ENCODE measurements at regions not wholly inside any gene's neighbourhood (a gene's known extent, or its start where the extent isn't known, plus 50 kb on each side); places are given as distances from the start of the nearest gene placed in this dataset.

GRCh38 chr4:111127841-111128240 is 505.0 kb upstream of the PITX2 start:
- Histone ChIP-seq H3K79me1 (ENCODE audit: low read depth, low read length) (no peaks in the 10 kb centered on the region), H2BK15ac (ENCODE audit: low read length) (no peak overlapping the region), H3K4me3 (ENCODE audit: extremely low read depth in 1 of 4, insufficient read depth in 2 of 4, low read depth in 3 of 4, low read length in 4 of 4) (no peak overlapping the region), H3K9ac (replicated peaks in 1 of 4; ENCODE audit: extremely low read depth in 1 of 4, low read depth in 3 of 4, low read length in 3 of 4) (no peak overlapping the region; a peak in 1 of 7 replicates), H4K20me1 (replicated peaks in 1 of 2; ENCODE audit: control insufficient read depth in 1 of 2, insufficient read depth in 2 of 2, low read length in 2 of 2) (no peaks in the 10 kb centered on the region), H3K27ac (ENCODE audit: low read depth, low read length) (no peak overlapping the region), H3K4me2 (ENCODE audit: insufficient read depth in 1 of 2, low read depth in 2 of 2, low read length in 2 of 2) (no peak overlapping the region), H2AFZ (ENCODE audit: low read length) (no peak overlapping the region), H3K18ac (ENCODE audit: extremely low read depth, low read length) (no peak overlapping the region), H3K36me3 (ENCODE audit: control insufficient read depth in 2 of 4, insufficient read depth in 4 of 4, low read length in 3 of 4) (no peaks in the 10 kb centered on the region), H3K9me3 (ENCODE audit: insufficient read depth in 2 of 2, low read depth in 1 of 2, low read length in 1 of 2) (no peaks in the 10 kb centered on the region), H3K4me1 (replicated peaks in 1 of 4; ENCODE audit: control insufficient read depth in 3 of 4, insufficient read depth in 4 of 4, low read length in 3 of 4) (no peaks in the 10 kb centered on the region), H2BK20ac (ENCODE audit: low read length) (no peak overlapping the region), H3K27me3 (replicated peaks in 1 of 4; ENCODE audit: control insufficient read depth in 3 of 4, extremely low read depth in 1 of 4, insufficient read depth in 3 of 4, low read length in 3 of 4) (no peaks in the 10 kb centered on the region), H3K23me2 (ENCODE audit: low read depth, low read length) (no peaks in the 10 kb centered on the region; the same call in 1 of the 2 replicates), H2BK5ac (ENCODE audit: low read depth, low read length) (no peak overlapping the region), H4K8ac (ENCODE audit: extremely low read depth, insufficient read depth, low read length) (no peak overlapping the region), H3K79me2 (ENCODE audit: control insufficient read depth in 1 of 2, insufficient read depth in 2 of 2, low read length in 2 of 2) (no peaks in the 10 kb centered on the region), H2BK12ac (ENCODE audit: low read depth, low read length) (no peak overlapping the region), H4K91ac (replicated peaks; ENCODE audit: insufficient read length, low read length) (no peak overlapping the region), H3K14ac (ENCODE audit: insufficient read length) (no peak overlapping the region), H3K56ac (replicated peaks; ENCODE audit: insufficient read length, low read depth, low read length) (no peak overlapping the region), H2AK5ac (ENCODE audit: low read depth, low read length) (no peak overlapping the region), H4K5ac (ENCODE audit: insufficient read length, low read depth, low read length) (no peak overlapping the region), H3K23ac (ENCODE audit: insufficient read length) (no peak overlapping the region), H2BK120ac (replicated peaks; ENCODE audit: low read depth, low read length) (no peak overlapping the region), H3K4ac (replicated peaks; ENCODE audit: insufficient read length, low read depth, low read length) (no peak overlapping the region)
- ChIA-PET POLR2A (ENCODE audit: partially characterized antibody) (no interaction called here), CTCF (ENCODE audit: partially characterized antibody) (interaction anchor here (1.1 kb wide), 1 partner anchor 8 kb away, joined by 5 read pairs; no protein-coding TSS in a partner anchor)
- 93% methylated on average over 5 of the region's 5 CpGs; no CpG with 5 or more reads in 1 of the 2 experiments for WGBS, 2 experiments (ENCODE audit: extremely low coverage in 1 of 2, insufficient coverage in 1 of 2, insufficient read length in 1 of 2, insufficient replicate concordance in 2 of 2, low coverage in 1 of 2, low lambda C conversion rate in 2 of 2, missing lambda C conversion rate in 1 of 2)
- no peak for DNase-seq (ENCODE audit: low read depth in 1 of 2, low spot score in 2 of 2)
- no peak for FAIRE-seq
- TF ChIP-seq SRF (IDR thresholded peaks at IDR 0.05; ENCODE audit: low read depth, low read length) (peak; percentile 74), GTF2F1 (IDR thresholded peaks at IDR 0.05; ENCODE audit: borderline replicate concordance, low read depth, low read length) (no peak)
